ENCODE measurements at regions not wholly inside any gene's neighbourhood (a gene's known extent, or its start where the extent isn't known, plus 50 kb on each side); places are given as distances from the start of the nearest gene placed in this dataset.

GRCh38 chr6:90462102-90462501 lies 124.8 kb downstream of the MAP3K7 start:
- Histone ChIP-seq H3K9me1 (replicated peaks; ENCODE audit: control insufficient read depth, extremely low read depth, insufficient read depth, low read length) (no peaks in the 10 kb centered on the region), H3K27ac (ENCODE audit: insufficient read depth, low read depth, low read length) (no peak overlapping the region), H3K9me3 (replicated peaks; ENCODE audit: control insufficient read depth, insufficient read depth, low read length) (no peaks in the 10 kb centered on the region), H2AFZ (ENCODE audit: low read depth, low read length) (no peak overlapping the region), H3K9ac (replicated peaks; ENCODE audit: extremely low read depth, insufficient read depth, low read length) (no peak overlapping the region), H3K4me2 (ENCODE audit: insufficient read depth, low read length) (no peak overlapping the region), H3K4me1 (ENCODE audit: control insufficient read depth, extremely low read depth, insufficient read depth, low read length) (no peaks in the 10 kb centered on the region), H3K27me3 (ENCODE audit: control insufficient read depth in 2 of 2, insufficient read depth in 2 of 2, low read length in 2 of 2) (no peaks in the 10 kb centered on the region), H3K79me2 (ENCODE audit: control insufficient read depth, insufficient read depth, low read length) (no peaks in the 10 kb centered on the region), H3K4me3 (replicated peaks in 1 of 3; ENCODE audit: insufficient read depth in 1 of 3, low read depth in 1 of 3, low read length in 3 of 3) (no peak overlapping the region), H3K36me3 (ENCODE audit: control insufficient read depth in 2 of 2, extremely low read depth in 1 of 2, insufficient read depth in 2 of 2, low read length in 2 of 2) (no peaks in the 10 kb centered on the region), H4K20me1 (replicated peaks; ENCODE audit: control insufficient read depth, extremely low read depth, insufficient read depth, low read length) (no peaks in the 10 kb centered on the region)
- BruUV-seq (replicated peaks): no TSS peak
- ChIA-PET CTCF (no interaction called here), POLR2A (no interaction called here)
- TF ChIP-seq FOS (IDR thresholded peaks at IDR 0.05; ENCODE audit: borderline replicate concordance, insufficient read depth, low read length): no peak
- TF ChIP-seq POLR2A (IDR thresholded peaks at IDR 0.05; ENCODE audit: low read depth, low read length): no peak
- intact Hi-C loops (cut with micrococcal nuclease): no loop called here
- FAIRE-seq: no peak
- DNase-seq (ENCODE audit: low read depth, low spot score): no peak
- dilution Hi-C loops (cut with MboI; ENCODE audit: extremely low pct_ligation_motif_present, low sequenced_read_pairs): no loop called here

GRCh38 chr6:90461383-90461782 lies 125.5 kb downstream of the MAP3K7 start:
- dilution Hi-C loops (cut with MboI; ENCODE audit: extremely low pct_ligation_motif_present, low sequenced_read_pairs): no loop called here

More at GRCh38 chr6:90461383-90461782, 125.5 kb downstream of the MAP3K7 start:
- no peak for FAIRE-seq
- intact Hi-C loops (cut with micrococcal nuclease): no loop called here
- no peaks in the 10 kb centered on the region for H3K79me2 ChIP-seq (ENCODE audit: control insufficient read depth, insufficient read depth, low read length)
- H3K4me2 ChIP-seq (ENCODE audit: insufficient read depth, low read length): no peak overlapping the region
- no peaks in the 10 kb centered on the region for H3K27me3 ChIP-seq (ENCODE audit: control insufficient read depth in 2 of 2, insufficient read depth in 2 of 2, low read length in 2 of 2)
- no TSS peak for BruUV-seq (replicated peaks)
- DNase-seq (ENCODE audit: low read depth, low spot score): no peak
- ChIA-PET POLR2A (no interaction called here), CTCF (no interaction called here)
- H3K27ac ChIP-seq (ENCODE audit: insufficient read depth, low read depth, low read length): no peak overlapping the region
- H2AFZ ChIP-seq (ENCODE audit: low read depth, low read length): no peak overlapping the region
- H3K9ac ChIP-seq (replicated peaks; ENCODE audit: extremely low read depth, insufficient read depth, low read length): no peak overlapping the region
- H4K20me1 ChIP-seq (replicated peaks; ENCODE audit: control insufficient read depth, extremely low read depth, insufficient read depth, low read length): no peaks in the 10 kb centered on the region
- H3K9me1 ChIP-seq (replicated peaks; ENCODE audit: control insufficient read depth, extremely low read depth, insufficient read depth, low read length): no peaks in the 10 kb centered on the region
- H3K9me3 ChIP-seq (replicated peaks; ENCODE audit: control insufficient read depth, insufficient read depth, low read length): no peaks in the 10 kb centered on the region
- no peaks in the 10 kb centered on the region for H3K36me3 ChIP-seq (ENCODE audit: control insufficient read depth in 2 of 2, extremely low read depth in 1 of 2, insufficient read depth in 2 of 2, low read length in 2 of 2)
- TF ChIP-seq GATA2 (IDR thresholded peaks at IDR 0.05; ENCODE audit: insufficient read depth, insufficient read length, low read depth, low read length): no peak
- TF ChIP-seq, protein P1, sequence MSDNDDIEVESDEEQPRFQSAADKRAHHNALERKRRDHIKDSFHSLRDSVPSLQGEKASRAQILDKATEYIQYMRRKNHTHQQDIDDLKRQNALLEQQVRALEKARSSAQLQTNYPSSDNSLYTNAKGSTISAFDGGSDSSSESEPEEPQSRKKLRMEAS (IDR thresholded peaks at IDR 0.05; ENCODE audit: insufficient read depth, insufficient read length): no peak
- no peak for TF ChIP-seq POLR2A (IDR thresholded peaks at IDR 0.05; ENCODE audit: low read depth, low read length)
- no peak for TF ChIP-seq FOS (IDR thresholded peaks at IDR 0.05; ENCODE audit: borderline replicate concordance, insufficient read depth, low read length)
- TF ChIP-seq, protein P2, sequence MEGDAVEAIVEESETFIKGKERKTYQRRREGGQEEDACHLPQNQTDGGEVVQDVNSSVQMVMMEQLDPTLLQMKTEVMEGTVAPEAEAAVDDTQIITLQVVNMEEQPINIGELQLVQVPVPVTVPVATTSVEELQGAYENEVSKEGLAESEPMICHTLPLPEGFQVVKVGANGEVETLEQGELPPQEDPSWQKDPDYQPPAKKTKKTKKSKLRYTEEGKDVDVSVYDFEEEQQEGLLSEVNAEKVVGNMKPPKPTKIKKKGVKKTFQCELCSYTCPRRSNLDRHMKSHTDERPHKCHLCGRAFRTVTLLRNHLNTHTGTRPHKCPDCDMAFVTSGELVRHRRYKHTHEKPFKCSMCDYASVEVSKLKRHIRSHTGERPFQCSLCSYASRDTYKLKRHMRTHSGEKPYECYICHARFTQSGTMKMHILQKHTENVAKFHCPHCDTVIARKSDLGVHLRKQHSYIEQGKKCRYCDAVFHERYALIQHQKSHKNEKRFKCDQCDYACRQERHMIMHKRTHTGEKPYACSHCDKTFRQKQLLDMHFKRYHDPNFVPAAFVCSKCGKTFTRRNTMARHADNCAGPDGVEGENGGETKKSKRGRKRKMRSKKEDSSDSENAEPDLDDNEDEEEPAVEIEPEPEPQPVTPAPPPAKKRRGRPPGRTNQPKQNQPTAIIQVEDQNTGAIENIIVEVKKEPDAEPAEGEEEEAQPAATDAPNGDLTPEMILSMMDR (IDR thresholded peaks at IDR 0.05; ENCODE audit: extremely low read depth in 1 of 2, insufficient read depth in 1 of 2, low read depth in 1 of 2, low read length in 2 of 2): no peak
- no peak for TF ChIP-seq POLR2AphosphoS5 (IDR thresholded peaks at IDR 0.05; ENCODE audit: insufficient read depth, low read depth, low read length)
- TF ChIP-seq EZH2 (IDR thresholded peaks at IDR 0.05; ENCODE audit: borderline replicate concordance, low read depth, low read length, severe bottlenecking): no peak
- no peak for TF ChIP-seq MYC (IDR thresholded peaks at IDR 0.05; ENCODE audit: low read depth, low read length)
- no peak for TF ChIP-seq JUN (IDR thresholded peaks at IDR 0.05; ENCODE audit: borderline replicate concordance, insufficient read depth, insufficient read length, low read depth)
- no peaks in the 10 kb centered on the region for H3K4me1 ChIP-seq (ENCODE audit: control insufficient read depth, extremely low read depth, insufficient read depth, low read length)
- H3K4me3 ChIP-seq (replicated peaks in 1 of 3; ENCODE audit: insufficient read depth in 1 of 3, low read depth in 1 of 3, low read length in 3 of 3): no peak overlapping the region

Data from endothelial cell of umbilical vein (primary cell).